Loucy (cell line): ENCODE measurements at regions not wholly inside any gene's neighbourhood (a gene's known extent, or its start where the extent isn't known, plus 50 kb on each side); places are given as distances from the start of the nearest gene placed in this dataset.

ENCODE experiments used
- H2AFZ ChIP-seq: fragments of 200-600 bp; sonication (generic); 2 replicates; pipeline ENCODE4 v1.6.0; 2016; ENCODE audit warnings: antibody characterized with exemption, mild to moderate bottlenecking, low read length, moderate library complexity
- H3F3A ChIP-seq: fragments of 200-600 bp; 2 replicates; pipeline ENCODE4 v1.6.0; 2016; ENCODE audit warnings: antibody characterized with exemption, low read depth, mild to moderate bottlenecking
- H3K27me3 ChIP-seq: fragments of 200-600 bp; sonication (generic); 2 replicates; pipeline ENCODE4 v1.6.1; 2014; ENCODE audit warnings: low read length, mild to moderate bottlenecking; ENCODE audit not compliant: insufficient read depth, poor library complexity, severe bottlenecking
- H3K36me3 ChIP-seq: fragments of 200-600 bp; sonication (generic); 2 replicates; pipeline ENCODE4 v1.6.1; 2016; ENCODE audit warnings: low read length; ENCODE audit not compliant: insufficient read depth
- H3K4me1 ChIP-seq: fragments of 200-600 bp; sonication (generic); 2 replicates; pipeline ENCODE4 v1.5.1; 2014; ENCODE audit warnings: low read length, mild to moderate bottlenecking; ENCODE audit not compliant: insufficient read depth, poor library complexity, severe bottlenecking
- H3K4me2 ChIP-seq: fragments of 200-600 bp; sonication (generic); 2 replicates; pipeline ENCODE4 v1.6.0; 2014; ENCODE audit warnings: antibody characterized with exemption, low read length, low read depth, mild to moderate bottlenecking; ENCODE audit not compliant: poor library complexity, severe bottlenecking
- H3K4me3 ChIP-seq: fragments of 200-600 bp; sonication (generic); 2 replicates; pipeline ENCODE4 v1.5.1; 2014; ENCODE audit warnings: low read length, mild to moderate bottlenecking, mixed read lengths; ENCODE audit not compliant: poor library complexity, severe bottlenecking
- H3K79me2 ChIP-seq: fragments of 200-600 bp; sonication (generic); 2 replicates; pipeline ENCODE4 v1.6.1; 2014; ENCODE audit warnings: low read length; ENCODE audit not compliant: insufficient read depth
- H3K9ac ChIP-seq: fragments of 200-600 bp; sonication (generic); 2 replicates; pipeline ENCODE4 v1.6.0; 2014; ENCODE audit warnings: mild to moderate bottlenecking, low read depth, low read length, moderate library complexity; ENCODE audit not compliant: poor library complexity, severe bottlenecking
- H3K9me2 ChIP-seq: fragments of 200-600 bp; sonication (generic); replicated peaks from 2 replicates; pipeline ENCODE4 v1.6.1; 2016; ENCODE audit warnings: low read depth, low read length, mixed read lengths
- H3K9me3 ChIP-seq: fragments of 200-600 bp; sonication (generic); 2 replicates; pipeline ENCODE4 v1.6.1; 2014; ENCODE audit warnings: mild to moderate bottlenecking, antibody characterized with exemption, low read length, low read depth; ENCODE audit not compliant: insufficient read depth
- H4K20me1 ChIP-seq: fragments of 200-600 bp; sonication (generic); 2 replicates; pipeline ENCODE4 v1.6.0; 2014; ENCODE audit warnings: antibody characterized with exemption, low read length, mild to moderate bottlenecking; ENCODE audit not compliant: insufficient read depth, poor library complexity, severe bottlenecking
- EZH2phosphoT487 ChIP-seq: fragments of 200-600 bp; IDR thresholded peaks from 2 replicates; pipeline ENCODE4 v1.6.1; 2018; ENCODE audit warnings: antibody characterized with exemption, mild to moderate bottlenecking, moderate library complexity, borderline replicate concordance
- TF ChIP-seq, protein P1 (sequence below): fragments of 200-600 bp; sonication (generic); conservative IDR thresholded peaks from 2 replicates; pipeline ENCODE4 v1.5.1; 2014; ENCODE audit warnings: mild to moderate bottlenecking, antibody characterized with exemption, low read length

DNA sequence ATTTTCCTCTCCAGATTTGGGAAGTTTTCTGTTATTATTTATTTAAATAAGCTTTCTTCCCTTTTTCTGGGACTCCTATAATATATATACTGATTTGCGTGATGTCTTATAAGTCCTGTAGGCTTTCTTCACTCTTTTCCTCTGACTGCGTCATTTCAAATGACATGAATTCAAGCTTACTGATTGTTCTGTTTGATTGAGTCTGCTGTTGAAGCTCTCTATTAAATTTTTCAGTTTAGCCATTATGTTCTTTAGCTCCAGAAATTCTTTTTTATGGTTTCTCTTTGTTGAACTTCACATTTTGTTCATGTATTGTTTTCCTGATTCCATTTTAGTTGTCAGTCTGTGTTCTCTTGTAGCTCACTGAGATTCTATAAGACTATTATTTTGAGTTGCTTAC is 135.8 kb upstream of the PRR23C start:
- TF ChIP-seq EZH2phosphoT487 = no peak
- TF ChIP-seq, protein P1, sequence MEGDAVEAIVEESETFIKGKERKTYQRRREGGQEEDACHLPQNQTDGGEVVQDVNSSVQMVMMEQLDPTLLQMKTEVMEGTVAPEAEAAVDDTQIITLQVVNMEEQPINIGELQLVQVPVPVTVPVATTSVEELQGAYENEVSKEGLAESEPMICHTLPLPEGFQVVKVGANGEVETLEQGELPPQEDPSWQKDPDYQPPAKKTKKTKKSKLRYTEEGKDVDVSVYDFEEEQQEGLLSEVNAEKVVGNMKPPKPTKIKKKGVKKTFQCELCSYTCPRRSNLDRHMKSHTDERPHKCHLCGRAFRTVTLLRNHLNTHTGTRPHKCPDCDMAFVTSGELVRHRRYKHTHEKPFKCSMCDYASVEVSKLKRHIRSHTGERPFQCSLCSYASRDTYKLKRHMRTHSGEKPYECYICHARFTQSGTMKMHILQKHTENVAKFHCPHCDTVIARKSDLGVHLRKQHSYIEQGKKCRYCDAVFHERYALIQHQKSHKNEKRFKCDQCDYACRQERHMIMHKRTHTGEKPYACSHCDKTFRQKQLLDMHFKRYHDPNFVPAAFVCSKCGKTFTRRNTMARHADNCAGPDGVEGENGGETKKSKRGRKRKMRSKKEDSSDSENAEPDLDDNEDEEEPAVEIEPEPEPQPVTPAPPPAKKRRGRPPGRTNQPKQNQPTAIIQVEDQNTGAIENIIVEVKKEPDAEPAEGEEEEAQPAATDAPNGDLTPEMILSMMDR = no peak
- H3K4me1 ChIP-seq = no peaks in the 10 kb centered on the region
- no peaks in the 10 kb centered on the region for H3K9me2 ChIP-seq
- H3F3A ChIP-seq = no peaks in the 10 kb centered on the region
- no peaks in the 10 kb centered on the region for H3K27me3 ChIP-seq
- H4K20me1 ChIP-seq = no peaks in the 10 kb centered on the region
- no peak overlapping the region for H3K9ac ChIP-seq
- H3K9me3 ChIP-seq = peaks cover 11% of the 10 kb centered on the region
- H3K4me3 ChIP-seq = no peak overlapping the region
- H3K36me3 ChIP-seq = no peaks in the 10 kb centered on the region
- H3K4me2 ChIP-seq = no peak overlapping the region
- no peaks in the 10 kb centered on the region for H3K79me2 ChIP-seq
- H2AFZ ChIP-seq = no peak overlapping the region

DNA sequence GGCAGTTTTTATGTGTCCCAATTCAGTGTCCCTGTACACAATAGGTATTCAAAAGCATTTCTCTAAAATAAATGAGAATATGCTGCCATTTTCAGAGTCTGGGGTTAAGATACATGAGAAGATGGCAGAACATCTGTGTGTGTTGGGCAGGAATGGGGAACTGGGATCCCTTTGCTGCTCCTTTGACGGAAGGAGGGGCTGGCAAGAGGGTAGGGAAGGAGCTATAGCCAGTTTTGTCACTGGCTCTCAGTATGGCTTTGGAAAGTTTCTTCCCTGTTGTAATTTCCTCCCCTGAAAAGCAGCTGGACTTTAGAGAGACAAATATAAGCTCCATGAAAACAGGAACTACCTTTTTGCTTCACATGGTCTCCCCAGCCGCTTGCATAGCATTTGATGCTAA is 137.5 kb upstream of the PRR23C start:
- no peaks in the 10 kb centered on the region for H3F3A ChIP-seq
- H3K27me3 ChIP-seq = no peaks in the 10 kb centered on the region
- H3K4me3 ChIP-seq = no peak overlapping the region
- H3K9me3 ChIP-seq = peaks cover 11% of the 10 kb centered on the region
- H3K36me3 ChIP-seq = no peaks in the 10 kb centered on the region
- no peak overlapping the region for H3K4me2 ChIP-seq
- TF ChIP-seq, protein P1 = no peak
- TF ChIP-seq EZH2phosphoT487 = no peak
- no peaks in the 10 kb centered on the region for H3K79me2 ChIP-seq
- H3K9ac ChIP-seq = no peak overlapping the region
- no peaks in the 10 kb centered on the region for H3K4me1 ChIP-seq
- H2AFZ ChIP-seq = no peak overlapping the region
- H4K20me1 ChIP-seq = no peaks in the 10 kb centered on the region
- no peaks in the 10 kb centered on the region for H3K9me2 ChIP-seq

DNA sequence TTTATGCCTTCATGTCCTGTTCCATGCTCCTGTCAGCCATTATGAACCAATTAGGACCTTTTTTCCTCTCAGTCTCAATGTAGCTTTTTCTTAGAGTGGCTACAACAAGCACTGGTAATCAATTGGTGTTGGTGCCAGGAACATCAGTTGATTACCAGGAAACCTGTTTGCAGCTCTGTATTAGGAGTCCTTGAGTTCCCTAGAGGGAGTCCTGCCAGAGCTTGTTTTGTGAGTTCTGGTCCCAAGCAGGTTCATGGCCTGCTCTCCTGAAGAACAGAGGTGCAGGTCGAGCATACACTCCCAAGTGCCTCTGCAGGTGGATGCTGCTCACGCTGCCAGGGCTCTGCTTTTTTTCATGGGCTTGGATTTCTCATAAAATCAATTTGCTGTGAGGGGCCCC is 137.9 kb upstream of the PRR23C start:
- H3K9me3 ChIP-seq = peaks cover 11% of the 10 kb centered on the region
- no peaks in the 10 kb centered on the region for H3K79me2 ChIP-seq
- H3K9ac ChIP-seq = no peak overlapping the region
- no peak overlapping the region for H2AFZ ChIP-seq
- no peaks in the 10 kb centered on the region for H3K4me1 ChIP-seq
- H4K20me1 ChIP-seq = no peaks in the 10 kb centered on the region
- H3K27me3 ChIP-seq = no peaks in the 10 kb centered on the region
- no peak overlapping the region for H3K4me2 ChIP-seq
- H3K36me3 ChIP-seq = no peaks in the 10 kb centered on the region
- no peak for TF ChIP-seq EZH2phosphoT487
- TF ChIP-seq, protein P1 = no peak
- no peak overlapping the region for H3K4me3 ChIP-seq
- H3F3A ChIP-seq = no peaks in the 10 kb centered on the region
- no peaks in the 10 kb centered on the region for H3K9me2 ChIP-seq
